ENCODE measurements at regions not wholly inside any gene's neighbourhood (a gene's known extent, or its start where the extent isn't known, plus 50 kb on each side); places are given as distances from the start of the nearest gene placed in this dataset.
A peak's percentile ranks its signal among the peaks of the same experiment; 100 is the strongest.

DNA sequence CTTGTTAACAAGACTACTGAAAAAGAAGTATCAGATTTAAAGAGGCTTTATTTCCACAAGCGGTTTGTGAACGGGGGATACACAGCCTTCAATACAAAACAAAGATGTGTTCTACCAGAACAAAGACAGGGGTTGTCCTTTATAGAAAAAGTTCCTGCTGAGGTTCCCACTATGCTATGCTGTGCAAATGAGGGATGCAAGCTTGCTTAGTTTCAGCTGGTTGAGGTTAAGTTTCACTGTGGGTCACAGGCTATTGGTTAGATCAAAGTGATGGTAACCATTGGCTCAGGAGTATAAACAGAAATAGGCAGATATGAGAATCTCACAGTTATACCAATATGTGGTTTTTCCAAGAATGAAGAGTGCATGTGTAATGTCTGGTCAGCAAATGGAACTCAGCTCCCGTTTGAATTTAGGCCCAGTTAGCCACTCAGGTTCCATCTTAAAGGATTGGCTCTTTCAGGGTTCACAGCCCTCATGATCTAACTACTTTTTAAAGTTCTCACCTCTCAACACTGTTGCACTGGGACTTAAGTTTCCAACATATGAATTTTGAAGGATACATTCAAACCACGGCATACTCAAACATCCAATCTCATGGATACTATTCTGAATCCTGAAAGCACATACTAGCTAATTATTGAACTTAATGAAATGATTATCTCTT, 215.4 kb upstream of the DCN start:
- H3K36me3 ChIP-seq (ENCODE audit: control insufficient read depth, low read depth, low read length) = no peaks in the 10 kb centered on the region
- H3K27me3 ChIP-seq (ENCODE audit: control insufficient read depth, insufficient read depth, low read length) = no peaks in the 10 kb centered on the region
- no peaks in the 10 kb centered on the region for H3K9me3 ChIP-seq (ENCODE audit: control insufficient read depth, low read depth, low read length)
- no peak overlapping the region for H3K4me3 ChIP-seq (ENCODE audit: low read length)
- H3K4me1 ChIP-seq (ENCODE audit: control insufficient read depth, low read depth, low read length) = no peaks in the 10 kb centered on the region
- no peak overlapping the region for H3K27ac ChIP-seq (ENCODE audit: low read length)
- H3K9ac ChIP-seq (ENCODE audit: low read length) = no peak overlapping the region

DNA sequence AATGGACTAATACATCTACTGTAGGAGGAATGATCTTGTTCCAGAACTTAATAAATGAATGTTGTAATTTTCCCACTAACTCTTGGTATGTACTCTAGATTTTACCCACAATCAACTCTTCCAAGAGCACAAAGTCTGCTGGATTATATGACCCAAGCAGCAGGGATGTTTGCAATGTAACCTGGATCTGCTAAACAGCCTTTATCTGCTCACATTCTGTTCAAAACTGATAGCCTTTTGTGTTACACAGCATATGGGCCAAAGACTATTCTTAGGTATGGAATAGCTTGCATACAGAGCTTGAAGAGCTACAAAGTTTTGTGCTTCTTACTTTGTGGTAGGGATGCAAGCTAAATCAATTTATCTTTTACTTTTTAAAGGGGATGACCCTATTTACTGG, 213.7 kb upstream of the DCN start:
- no peak overlapping the region for H3K27ac ChIP-seq (ENCODE audit: low read length)
- H3K9me3 ChIP-seq (ENCODE audit: control insufficient read depth, low read depth, low read length) = no peaks in the 10 kb centered on the region
- H3K4me1 ChIP-seq (ENCODE audit: control insufficient read depth, low read depth, low read length) = no peaks in the 10 kb centered on the region
- no peak overlapping the region for H3K4me3 ChIP-seq (ENCODE audit: low read length)
- H3K9ac ChIP-seq (ENCODE audit: low read length) = no peak overlapping the region
- no peaks in the 10 kb centered on the region for H3K36me3 ChIP-seq (ENCODE audit: control insufficient read depth, low read depth, low read length)
- H3K27me3 ChIP-seq (ENCODE audit: control insufficient read depth, insufficient read depth, low read length) = no peaks in the 10 kb centered on the region

DNA sequence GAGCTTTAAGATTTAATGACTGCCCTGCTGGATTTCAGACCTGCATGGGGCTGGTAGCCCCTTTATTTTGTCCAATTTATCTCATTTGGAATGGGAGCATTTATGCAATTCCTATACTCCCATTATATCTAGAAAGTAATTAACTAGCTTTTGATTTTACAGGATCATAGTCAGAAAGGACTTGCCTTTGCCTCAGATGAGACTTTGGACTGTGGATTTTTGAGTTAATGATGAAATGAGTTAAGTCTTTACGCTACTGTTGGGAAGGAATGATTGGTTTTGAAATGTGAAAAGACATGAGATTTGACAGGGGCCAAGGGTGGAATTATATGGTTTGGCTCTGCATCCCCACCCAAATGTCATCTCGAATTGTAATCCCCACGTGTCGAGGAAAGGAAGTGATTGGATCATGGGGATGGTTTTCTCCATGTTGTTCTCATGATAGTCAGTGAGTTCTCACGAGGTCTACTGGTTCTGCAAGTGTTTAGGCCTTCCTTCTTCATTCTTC, 213.1 kb upstream of the DCN start:
- no peak overlapping the region for H3K4me3 ChIP-seq (ENCODE audit: low read length)
- H3K27ac ChIP-seq (ENCODE audit: low read length) = no peak overlapping the region
- H3K4me1 ChIP-seq (ENCODE audit: control insufficient read depth, low read depth, low read length) = no peaks in the 10 kb centered on the region
- H3K27me3 ChIP-seq (ENCODE audit: control insufficient read depth, insufficient read depth, low read length) = no peaks in the 10 kb centered on the region
- no peaks in the 10 kb centered on the region for H3K9me3 ChIP-seq (ENCODE audit: control insufficient read depth, low read depth, low read length)
- H3K9ac ChIP-seq (ENCODE audit: low read length) = no peak overlapping the region
- no peaks in the 10 kb centered on the region for H3K36me3 ChIP-seq (ENCODE audit: control insufficient read depth, low read depth, low read length)

DNA sequence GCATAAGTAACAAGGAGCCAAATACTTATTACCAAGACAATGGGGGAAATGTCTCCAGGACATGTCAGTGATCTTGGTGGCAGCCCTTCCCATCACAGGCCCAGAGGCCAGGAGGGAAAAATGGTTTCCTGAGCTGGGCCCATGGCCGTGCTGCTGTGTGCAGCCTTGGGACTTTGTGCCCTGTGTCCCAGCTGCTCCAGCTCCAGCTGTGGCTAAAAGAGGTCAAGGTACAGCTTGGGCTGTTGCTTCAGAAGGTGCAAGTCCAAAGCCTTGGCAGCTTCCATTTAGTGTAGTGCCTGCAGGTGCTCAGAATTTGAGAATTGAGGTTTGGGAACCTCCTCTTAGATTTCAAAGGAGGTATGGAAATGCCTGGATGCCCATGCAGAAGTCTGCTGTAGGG, 212.3 kb upstream of the DCN start:
- Histone ChIP-seq H3K27ac (ENCODE audit: low read length) (no peak overlapping the region), H3K4me1 (ENCODE audit: control insufficient read depth, low read depth, low read length) (no peaks in the 10 kb centered on the region), H3K9me3 (ENCODE audit: control insufficient read depth, low read depth, low read length) (no peaks in the 10 kb centered on the region), H3K4me3 (ENCODE audit: low read length) (no peak overlapping the region), H3K27me3 (ENCODE audit: control insufficient read depth, insufficient read depth, low read length) (no peaks in the 10 kb centered on the region), H3K9ac (ENCODE audit: low read length) (no peak overlapping the region), H3K36me3 (ENCODE audit: control insufficient read depth, low read depth, low read length) (no peaks in the 10 kb centered on the region)

DNA sequence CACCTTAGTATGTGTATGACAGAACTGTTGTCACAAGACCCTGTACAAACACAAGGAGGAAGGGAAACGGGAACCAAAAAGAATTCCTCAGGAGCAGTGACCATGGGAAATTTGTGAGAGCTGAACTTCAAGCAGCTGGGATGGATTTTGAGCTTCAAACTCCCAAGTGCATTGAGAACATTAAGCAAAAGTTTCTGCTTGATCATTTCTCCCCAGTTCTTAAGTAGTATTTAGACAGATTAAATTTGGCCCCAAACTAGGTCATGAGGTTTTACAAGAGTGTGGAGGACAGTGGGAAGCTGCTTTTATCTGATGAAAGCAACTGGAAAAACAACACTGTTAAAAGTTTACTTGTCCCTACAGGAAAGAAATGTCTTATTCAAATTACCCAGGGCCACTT, 206.0 kb upstream of the DCN start:
- H3K9ac ChIP-seq (ENCODE audit: low read length) = no peak overlapping the region
- no peaks in the 10 kb centered on the region for H3K27me3 ChIP-seq (ENCODE audit: control insufficient read depth, insufficient read depth, low read length)
- no peak overlapping the region for H3K27ac ChIP-seq (ENCODE audit: low read length)
- no peaks in the 10 kb centered on the region for H3K4me1 ChIP-seq (ENCODE audit: control insufficient read depth, low read depth, low read length)
- H3K36me3 ChIP-seq (ENCODE audit: control insufficient read depth, low read depth, low read length) = no peaks in the 10 kb centered on the region
- no peaks in the 10 kb centered on the region for H3K9me3 ChIP-seq (ENCODE audit: control insufficient read depth, low read depth, low read length)
- no peak overlapping the region for H3K4me3 ChIP-seq (ENCODE audit: low read length)

DNA sequence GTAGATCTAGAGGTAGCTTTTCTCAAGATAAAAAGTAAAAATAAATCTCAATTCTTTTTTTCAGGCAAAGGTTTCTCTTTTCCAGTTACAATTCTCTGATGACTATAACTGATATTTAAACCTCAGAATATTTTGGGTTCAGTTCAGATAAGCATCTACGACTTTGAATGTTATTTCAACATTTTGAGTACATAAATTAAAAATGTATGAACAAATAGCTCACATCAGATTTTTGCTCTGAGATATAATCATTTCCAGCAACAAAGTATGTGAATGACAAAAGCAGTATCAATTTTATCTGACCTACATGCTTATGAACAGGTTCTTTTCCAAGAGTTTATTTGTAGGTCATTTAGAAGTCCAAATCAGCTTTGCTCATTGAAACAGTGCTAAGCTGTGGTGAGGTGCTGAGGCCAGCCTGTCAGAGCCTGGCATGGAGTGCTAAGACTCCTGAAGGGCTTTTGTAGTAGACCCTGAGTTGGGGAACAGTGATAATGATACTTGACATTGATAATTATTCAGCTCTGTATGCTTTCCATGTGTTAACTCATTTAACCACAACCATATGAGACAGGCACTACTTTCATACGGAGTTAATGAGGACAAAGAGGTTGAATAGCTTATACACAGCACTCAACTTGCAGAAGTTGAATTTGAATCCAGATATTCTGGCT, 205.0 kb upstream of the DCN start:
- Histone ChIP-seq H3K4me1 (ENCODE audit: control insufficient read depth, low read depth, low read length) (peaks cover 2% of the 10 kb centered on the region), H3K4me3 (ENCODE audit: low read length) (no peak overlapping the region)

DNA sequence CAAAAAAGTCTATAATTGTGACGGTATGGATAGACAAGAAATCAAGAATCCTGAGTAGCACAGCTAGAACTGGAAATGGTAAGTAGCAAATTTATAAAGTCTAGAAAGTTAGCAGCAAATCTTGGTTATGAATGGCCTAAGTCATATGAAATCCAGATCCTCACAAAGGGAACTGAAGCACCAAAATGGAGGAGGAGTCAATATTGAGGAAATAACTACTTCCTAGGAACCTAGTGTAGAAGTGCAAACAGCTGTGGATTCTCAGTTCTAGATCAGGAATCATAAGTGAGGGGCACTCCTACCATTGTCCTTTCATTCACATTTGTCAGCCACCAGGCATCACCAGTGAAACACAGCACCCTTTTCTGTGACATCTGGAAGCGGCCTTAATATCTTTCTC, 202.2 kb upstream of the DCN start:
- no peak overlapping the region for H3K27ac ChIP-seq (ENCODE audit: low read length)
- no peaks in the 10 kb centered on the region for H3K36me3 ChIP-seq (ENCODE audit: control insufficient read depth, low read depth, low read length)
- H3K4me1 ChIP-seq (ENCODE audit: control insufficient read depth, low read depth, low read length) = peaks cover 26% of the 10 kb centered on the region
- H3K9ac ChIP-seq (ENCODE audit: low read length) = no peak overlapping the region
- no peaks in the 10 kb centered on the region for H3K27me3 ChIP-seq (ENCODE audit: control insufficient read depth, insufficient read depth, low read length)
- H3K9me3 ChIP-seq (ENCODE audit: control insufficient read depth, low read depth, low read length) = no peaks in the 10 kb centered on the region
- H3K4me3 ChIP-seq (ENCODE audit: low read length) = no peak overlapping the region

More for the DNA sequence above, 205.0 kb upstream of the DCN start:
- H3K9ac ChIP-seq (ENCODE audit: low read length) = no peak overlapping the region
- no peaks in the 10 kb centered on the region for H3K36me3 ChIP-seq (ENCODE audit: control insufficient read depth, low read depth, low read length)
- H3K9me3 ChIP-seq (ENCODE audit: control insufficient read depth, low read depth, low read length) = no peaks in the 10 kb centered on the region
- H3K27me3 ChIP-seq (ENCODE audit: control insufficient read depth, insufficient read depth, low read length) = no peaks in the 10 kb centered on the region
- H3K27ac ChIP-seq (ENCODE audit: low read length) = no peak overlapping the region

DNA sequence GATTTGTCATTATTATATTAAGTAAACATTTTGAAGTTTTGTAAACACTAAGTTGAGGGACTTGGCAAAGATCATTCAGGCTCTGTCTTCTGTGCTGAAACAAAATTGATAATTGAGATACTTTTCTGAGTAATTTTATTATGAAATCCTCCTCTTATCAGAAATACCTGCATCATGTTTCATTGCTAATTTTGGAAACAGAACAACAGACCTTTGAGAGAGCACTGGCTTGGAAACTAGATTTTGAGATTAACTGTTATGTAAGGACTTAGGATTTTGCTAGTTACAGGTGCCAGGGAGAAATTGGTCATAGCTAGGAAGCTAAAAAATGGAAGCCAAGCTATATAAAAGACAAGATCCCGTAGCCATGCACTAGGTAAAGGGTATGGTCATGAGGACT, 201.7 kb upstream of the DCN start:
- Histone ChIP-seq H3K9me3 (ENCODE audit: control insufficient read depth, low read depth, low read length) (no peaks in the 10 kb centered on the region), H3K9ac (ENCODE audit: low read length) (no peak overlapping the region), H3K27me3 (ENCODE audit: control insufficient read depth, insufficient read depth, low read length) (no peaks in the 10 kb centered on the region), H3K4me1 (ENCODE audit: control insufficient read depth, low read depth, low read length) (peaks cover 27% of the 10 kb centered on the region), H3K4me3 (ENCODE audit: low read length) (no peak overlapping the region), H3K27ac (ENCODE audit: low read length) (no peak overlapping the region), H3K36me3 (ENCODE audit: control insufficient read depth, low read depth, low read length) (no peaks in the 10 kb centered on the region)

DNA sequence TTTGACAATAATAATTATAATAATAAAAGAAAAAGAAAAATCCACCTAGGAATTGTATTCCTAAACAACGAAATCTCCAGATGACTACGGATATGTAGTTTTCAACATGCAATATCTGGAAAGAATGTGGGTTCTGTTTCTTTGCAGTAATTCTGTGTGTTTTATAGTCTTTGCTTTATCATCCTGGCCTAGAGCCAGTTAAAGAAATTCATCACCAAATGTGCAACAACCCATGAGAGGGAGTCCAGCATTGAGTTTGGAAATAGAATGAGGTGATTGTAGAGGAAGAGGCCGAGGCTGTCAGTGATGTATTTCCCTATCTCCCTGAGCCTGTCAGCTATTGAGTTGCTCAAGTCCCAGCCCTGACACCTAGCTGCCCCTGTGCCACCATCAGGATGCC, 200.5 kb upstream of the DCN start:
- no peaks in the 10 kb centered on the region for H3K36me3 ChIP-seq (ENCODE audit: control insufficient read depth, low read depth, low read length)
- no peak overlapping the region for H3K27ac ChIP-seq (ENCODE audit: low read length)
- no peak overlapping the region for H3K9ac ChIP-seq (ENCODE audit: low read length)
- H3K27me3 ChIP-seq (ENCODE audit: control insufficient read depth, insufficient read depth, low read length) = no peaks in the 10 kb centered on the region
- H3K4me3 ChIP-seq (ENCODE audit: low read length) = no peak overlapping the region
- no peaks in the 10 kb centered on the region for H3K9me3 ChIP-seq (ENCODE audit: control insufficient read depth, low read depth, low read length)
- peaks cover 27% of the 10 kb centered on the region for H3K4me1 ChIP-seq (ENCODE audit: control insufficient read depth, low read depth, low read length)

DNA sequence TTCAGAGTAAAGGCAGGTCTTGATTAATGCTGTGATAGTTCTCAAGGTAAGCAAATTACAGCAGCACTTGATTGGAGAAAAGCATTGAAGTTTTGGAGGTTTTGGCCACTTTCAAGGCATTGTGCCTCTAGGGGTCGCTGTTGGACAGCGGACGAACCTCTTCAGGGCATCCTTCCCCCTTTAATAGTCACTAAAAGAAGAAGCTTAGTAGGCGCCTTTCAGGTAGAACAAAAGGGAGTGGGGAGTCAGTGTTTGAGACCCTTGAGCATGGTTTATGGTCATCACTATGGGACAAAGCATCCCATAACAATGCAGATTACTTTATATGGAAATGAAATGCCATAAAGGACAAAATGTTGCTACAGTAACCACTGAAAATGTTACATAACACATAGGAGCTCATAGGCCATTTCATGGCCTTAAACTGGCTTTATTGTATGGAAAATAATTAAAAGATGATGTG, 199.5 kb upstream of the DCN start:
- peak overlapping the region; percentile 98 for H3K27ac ChIP-seq (ENCODE audit: low read length)

DNA sequence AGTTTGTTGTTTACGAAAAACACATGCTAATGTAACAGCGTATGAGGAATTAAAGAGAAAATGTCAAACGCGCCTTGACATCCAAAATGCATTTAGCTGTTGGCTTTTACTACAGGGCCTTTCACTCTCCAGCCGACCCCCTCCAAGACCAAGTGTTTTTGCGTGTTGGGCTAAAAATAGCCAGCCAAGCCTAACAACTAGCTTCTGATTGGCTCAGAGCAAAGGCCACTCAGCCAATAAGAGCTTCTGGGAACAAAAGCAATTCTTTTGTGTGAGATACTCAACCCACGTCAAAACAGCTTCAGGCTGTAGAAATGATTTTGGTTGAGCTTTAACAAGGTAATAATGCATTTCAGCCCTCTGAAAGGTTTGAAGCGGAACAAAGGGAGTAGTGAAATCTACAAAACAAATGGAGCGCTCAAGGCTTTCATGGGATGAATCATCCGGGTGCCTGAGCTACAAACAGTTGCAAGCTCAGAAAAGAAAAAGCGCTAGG, 198.7 kb upstream of the DCN start:
- Histone ChIP-seq H3K4me3 (ENCODE audit: low read length) (peak overlapping the region; percentile 76), H3K27me3 (ENCODE audit: control insufficient read depth, insufficient read depth, low read length) (no peaks in the 10 kb centered on the region)

More for the DNA sequence above, 199.5 kb upstream of the DCN start:
- no peaks in the 10 kb centered on the region for H3K36me3 ChIP-seq (ENCODE audit: control insufficient read depth, low read depth, low read length)
- no peaks in the 10 kb centered on the region for H3K9me3 ChIP-seq (ENCODE audit: control insufficient read depth, low read depth, low read length)
- H3K4me1 ChIP-seq (ENCODE audit: control insufficient read depth, low read depth, low read length) = peaks cover 33% of the 10 kb centered on the region
- H3K27me3 ChIP-seq (ENCODE audit: control insufficient read depth, insufficient read depth, low read length) = no peaks in the 10 kb centered on the region
- peak overlapping the region; percentile 76 for H3K4me3 ChIP-seq (ENCODE audit: low read length)
- H3K9ac ChIP-seq (ENCODE audit: low read length) = peak overlapping the region; percentile 95

More for the DNA sequence above, 198.7 kb upstream of the DCN start:
- Histone ChIP-seq H3K4me1 (ENCODE audit: control insufficient read depth, low read depth, low read length) (peaks cover 37% of the 10 kb centered on the region), H3K9me3 (ENCODE audit: control insufficient read depth, low read depth, low read length) (no peaks in the 10 kb centered on the region), H3K9ac (ENCODE audit: low read length) (peak overlapping the region; percentile 95), H3K36me3 (ENCODE audit: control insufficient read depth, low read depth, low read length) (no peaks in the 10 kb centered on the region), H3K27ac (ENCODE audit: low read length) (peak overlapping the region; percentile 98)
